Liver (tissue), 2 donors: ENCODE measurements at regions not wholly inside any gene's neighbourhood (a gene's known extent, or its start where the extent isn't known, plus 50 kb on each side); places are given as distances from the start of the nearest gene placed in this dataset.

Source experiments
- EGR1 ChIP-seq, 2 donors: IDR thresholded peaks; 2 replicates each; pipeline ENCODE4 v1.6.1; 2016 to 2018; ENCODE audit warnings: antibody characterized with exemption in 2 of 2, low read depth in 2 of 2
- JUND ChIP-seq, 2 donors: IDR thresholded peaks; 2 replicates each; pipeline ENCODE4 v1.6.1; 2016; ENCODE audit warnings: antibody characterized with exemption in 2 of 2
- RAD21 ChIP-seq, 2 donors: IDR thresholded peaks; 2 replicates each; pipeline ENCODE4 v1.6.1; 2016; ENCODE audit warnings: antibody characterized with exemption in 2 of 2, mild to moderate bottlenecking in 2 of 2
- RXRA ChIP-seq, 2 donors: IDR thresholded peaks; 2 replicates each; pipeline ENCODE4 v1.6.1; 2017 to 2018; ENCODE audit warnings: antibody characterized with exemption in 2 of 2, mild to moderate bottlenecking in 1 of 2
- YY1 ChIP-seq: IDR thresholded peaks from 2 replicates; pipeline ENCODE4 v1.6.1; 2016; ENCODE audit warnings: antibody characterized with exemption, mild to moderate bottlenecking
- TF ChIP-seq, protein P1 (sequence below): IDR thresholded peaks from 2 replicates; pipeline ENCODE4 v1.6.1; 2016; ENCODE audit warnings: antibody characterized with exemption
- donor health status: healthy.

DNA sequence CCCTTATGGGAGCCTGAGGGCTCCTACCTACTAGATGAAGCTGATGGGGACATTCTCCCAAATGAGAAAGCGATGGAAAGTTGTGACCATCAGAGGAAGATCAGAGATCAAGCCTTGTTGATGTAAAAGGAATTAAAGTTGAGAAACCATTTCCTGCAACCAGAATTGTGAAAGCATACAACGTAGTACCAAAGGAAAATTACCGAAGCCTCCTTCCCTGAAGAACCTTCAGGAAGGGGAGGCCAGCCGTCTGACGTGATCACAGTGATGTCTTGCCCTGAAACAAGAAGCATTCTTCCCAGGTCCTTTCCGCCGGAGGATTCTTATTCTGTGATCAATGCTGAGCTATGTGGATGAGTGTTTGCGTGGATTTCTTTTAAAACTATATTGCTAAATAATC lies 211.6 kb upstream of the TNP1 start:
- TF ChIP-seq RXRA (IDR thresholded peaks at IDR 0.05) (no peak), JUND (IDR thresholded peaks at IDR 0.05) (no peak), RAD21 (IDR thresholded peaks at IDR 0.05) (no peak), EGR1 (IDR thresholded peaks at IDR 0.05; ENCODE audit: low read depth in 2 of 2) (no peak), YY1 (no peak)
- TF ChIP-seq, protein P1, sequence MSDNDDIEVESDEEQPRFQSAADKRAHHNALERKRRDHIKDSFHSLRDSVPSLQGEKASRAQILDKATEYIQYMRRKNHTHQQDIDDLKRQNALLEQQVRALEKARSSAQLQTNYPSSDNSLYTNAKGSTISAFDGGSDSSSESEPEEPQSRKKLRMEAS = no peak
